BLaER1 (cell line): ENCODE measurements at regions not wholly inside any gene's neighbourhood (a gene's known extent, or its start where the extent isn't known, plus 50 kb on each side); places are given as distances from the start of the nearest gene placed in this dataset.

ENCODE experiments used
- H3K27ac ChIP-seq: shearing (Covaris generic); formaldehyde crosslinking; 2 replicates; pipeline ENCODE4 v1.8.1; 2022
- H3K27me3 ChIP-seq: shearing (Covaris generic); formaldehyde crosslinking; 2 replicates; pipeline ENCODE4 v1.8.1; 2022
- H3K36me3 ChIP-seq: shearing (Covaris generic); formaldehyde crosslinking; 2 replicates; pipeline ENCODE4 v1.8.1; 2022
- H3K4me1 ChIP-seq: shearing (Covaris generic); formaldehyde crosslinking; 2 replicates; pipeline ENCODE4 v1.8.1; 2022
- H3K4me2 ChIP-seq: shearing (Covaris generic); formaldehyde crosslinking; 2 replicates; pipeline ENCODE4 v1.8.1; 2022
- H3K4me3 ChIP-seq: shearing (Covaris generic); formaldehyde crosslinking; 2 replicates; pipeline ENCODE4 v1.8.1; 2022
- H3K9ac ChIP-seq: shearing (Covaris generic); formaldehyde crosslinking; 2 replicates; pipeline ENCODE4 v1.8.1; 2022
- H3K9me3 ChIP-seq: shearing (Covaris generic); formaldehyde crosslinking; 2 replicates; pipeline ENCODE4 v1.8.1; 2022
- H4K20me1 ChIP-seq: shearing (Covaris generic); formaldehyde crosslinking; 2 replicates; pipeline ENCODE4 v1.8.1; 2022
- Cebpa-rat ChIP-seq: shearing (Covaris generic); IDR thresholded peaks from 2 replicates; pipeline ENCODE4 v1.8.1; 2022

- peak overlapping the region; percentile 72 for H3K4me2 ChIP-seq
- TF ChIP-seq Cebpa-rat, result no peak
- H4K20me1 ChIP-seq, result peaks cover 98% of the 10 kb centered on the region
- H3K9me3 ChIP-seq, result peaks cover 18% of the 10 kb centered on the region
- H3K9ac ChIP-seq, result no peak overlapping the region
- no peak overlapping the region for H3K27ac ChIP-seq
- H3K4me1 ChIP-seq, result peaks cover 47% of the 10 kb centered on the region
- no peaks in the 10 kb centered on the region for H3K27me3 ChIP-seq
- peaks cover 69% of the 10 kb centered on the region for H3K36me3 ChIP-seq
- H3K4me3 ChIP-seq, result no peak overlapping the region
Measured at GRCh38 chr22:49618677-49618953, 209.1 kb downstream of the BRD1 start.

GRCh38 chr22:49617866-49618676, 209.6 kb downstream of the BRD1 start:
- H3K4me1 ChIP-seq, result peaks cover 47% of the 10 kb centered on the region
- H3K27me3 ChIP-seq, result no peaks in the 10 kb centered on the region
- no peak for TF ChIP-seq Cebpa-rat
- no peak overlapping the region for H3K27ac ChIP-seq
- peaks cover 70% of the 10 kb centered on the region for H3K36me3 ChIP-seq
- peak overlapping the region; percentile 72 for H3K4me2 ChIP-seq
- H3K9ac ChIP-seq, result no peak overlapping the region
- peaks cover 97% of the 10 kb centered on the region for H4K20me1 ChIP-seq
- peaks cover 24% of the 10 kb centered on the region for H3K9me3 ChIP-seq
- H3K4me3 ChIP-seq, result no peak overlapping the region

GRCh38 chr22:49617264-49617663, 210.4 kb downstream of the BRD1 start:
- TF ChIP-seq Cebpa-rat, result no peak
- Histone ChIP-seq H4K20me1 (peaks cover 93% of the 10 kb centered on the region), H3K9me3 (peaks cover 31% of the 10 kb centered on the region), H3K9ac (no peak overlapping the region), H3K4me3 (no peak overlapping the region), H3K27ac (no peak overlapping the region), H3K36me3 (peaks cover 66% of the 10 kb centered on the region), H3K27me3 (no peaks in the 10 kb centered on the region), H3K4me1 (peaks cover 46% of the 10 kb centered on the region), H3K4me2 (peak overlapping the region; percentile 72)

- H3K4me2 ChIP-seq, result peak overlapping the region; percentile 72
- peaks cover 59% of the 10 kb centered on the region for H3K36me3 ChIP-seq
Measured at GRCh38 chr22:49616356-49617231, 211.1 kb downstream of the BRD1 start.

GRCh38 chr22:49614966-49615965, 212.4 kb downstream of the BRD1 start:
- H3K4me3 ChIP-seq, result no peak overlapping the region
- H3K27me3 ChIP-seq, result no peaks in the 10 kb centered on the region
- no peak overlapping the region for H3K4me2 ChIP-seq
- no peak overlapping the region for H3K9ac ChIP-seq
- peaks cover 35% of the 10 kb centered on the region for H3K4me1 ChIP-seq
- H3K9me3 ChIP-seq, result peaks cover 31% of the 10 kb centered on the region
- H4K20me1 ChIP-seq, result peaks cover 80% of the 10 kb centered on the region
- H3K27ac ChIP-seq, result no peak overlapping the region
- no peak for TF ChIP-seq Cebpa-rat
- peaks cover 59% of the 10 kb centered on the region for H3K36me3 ChIP-seq

More at GRCh38 chr22:49616356-49617231, 211.1 kb downstream of the BRD1 start:
- Histone ChIP-seq H4K20me1 (peaks cover 86% of the 10 kb centered on the region), H3K27me3 (no peaks in the 10 kb centered on the region), H3K27ac (no peak overlapping the region), H3K9me3 (peaks cover 31% of the 10 kb centered on the region), H3K9ac (no peak overlapping the region), H3K4me1 (peaks cover 40% of the 10 kb centered on the region), H3K4me3 (no peak overlapping the region)
- no peak for TF ChIP-seq Cebpa-rat

GRCh38 chr22:49613511-49614270, 214.0 kb downstream of the BRD1 start:
- H3K27ac ChIP-seq, result no peak overlapping the region
- no peak overlapping the region for H3K4me3 ChIP-seq
- no peaks in the 10 kb centered on the region for H3K27me3 ChIP-seq
- peaks cover 66% of the 10 kb centered on the region for H3K36me3 ChIP-seq
- no peak overlapping the region for H3K9ac ChIP-seq
- peaks cover 80% of the 10 kb centered on the region for H4K20me1 ChIP-seq
- peaks cover 31% of the 10 kb centered on the region for H3K9me3 ChIP-seq
- TF ChIP-seq Cebpa-rat, result no peak
- peaks cover 21% of the 10 kb centered on the region for H3K4me1 ChIP-seq
- no peak overlapping the region for H3K4me2 ChIP-seq

- Histone ChIP-seq H3K9ac (no peak overlapping the region), H3K36me3 (peaks cover 70% of the 10 kb centered on the region), H3K4me1 (peaks cover 15% of the 10 kb centered on the region), H3K27me3 (no peaks in the 10 kb centered on the region), H4K20me1 (peaks cover 80% of the 10 kb centered on the region), H3K4me2 (no peak overlapping the region), H3K9me3 (peaks cover 31% of the 10 kb centered on the region), H3K27ac (no peak overlapping the region), H3K4me3 (no peak overlapping the region)
- TF ChIP-seq Cebpa-rat, result no peak
Measured at GRCh38 chr22:49613108-49613507, 214.6 kb downstream of the BRD1 start.

GRCh38 chr22:49609207-49609876, 218.3 kb downstream of the BRD1 start:
- no peak overlapping the region for H3K9ac ChIP-seq
- no peaks in the 10 kb centered on the region for H3K27me3 ChIP-seq
- H3K9me3 ChIP-seq, result peaks cover 42% of the 10 kb centered on the region
- TF ChIP-seq Cebpa-rat, result no peak
- H3K27ac ChIP-seq, result no peak overlapping the region
- no peak overlapping the region for H3K4me2 ChIP-seq
- peaks cover 62% of the 10 kb centered on the region for H3K36me3 ChIP-seq
- H3K4me3 ChIP-seq, result no peak overlapping the region
- no peaks in the 10 kb centered on the region for H3K4me1 ChIP-seq
- H4K20me1 ChIP-seq, result peaks cover 64% of the 10 kb centered on the region
